GM19455 (cell line): ENCODE measurements at regions not wholly inside any gene's neighbourhood (a gene's known extent, or its start where the extent isn't known, plus 50 kb on each side); places are given as distances from the start of the nearest gene placed in this dataset.
"Not testable (repeated sequence)": the region's sequence is repeated elsewhere in the genome, so short reads cannot be mapped to it uniquely, and the experiment has no call there.

Experiments
- ATAC-seq: cut with Tn5 transposase; IDR thresholded peaks from one replicate; pipeline ENCODE4 v1.9.1; 2021; ENCODE audit not compliant: unreplicated experiment

DNA sequence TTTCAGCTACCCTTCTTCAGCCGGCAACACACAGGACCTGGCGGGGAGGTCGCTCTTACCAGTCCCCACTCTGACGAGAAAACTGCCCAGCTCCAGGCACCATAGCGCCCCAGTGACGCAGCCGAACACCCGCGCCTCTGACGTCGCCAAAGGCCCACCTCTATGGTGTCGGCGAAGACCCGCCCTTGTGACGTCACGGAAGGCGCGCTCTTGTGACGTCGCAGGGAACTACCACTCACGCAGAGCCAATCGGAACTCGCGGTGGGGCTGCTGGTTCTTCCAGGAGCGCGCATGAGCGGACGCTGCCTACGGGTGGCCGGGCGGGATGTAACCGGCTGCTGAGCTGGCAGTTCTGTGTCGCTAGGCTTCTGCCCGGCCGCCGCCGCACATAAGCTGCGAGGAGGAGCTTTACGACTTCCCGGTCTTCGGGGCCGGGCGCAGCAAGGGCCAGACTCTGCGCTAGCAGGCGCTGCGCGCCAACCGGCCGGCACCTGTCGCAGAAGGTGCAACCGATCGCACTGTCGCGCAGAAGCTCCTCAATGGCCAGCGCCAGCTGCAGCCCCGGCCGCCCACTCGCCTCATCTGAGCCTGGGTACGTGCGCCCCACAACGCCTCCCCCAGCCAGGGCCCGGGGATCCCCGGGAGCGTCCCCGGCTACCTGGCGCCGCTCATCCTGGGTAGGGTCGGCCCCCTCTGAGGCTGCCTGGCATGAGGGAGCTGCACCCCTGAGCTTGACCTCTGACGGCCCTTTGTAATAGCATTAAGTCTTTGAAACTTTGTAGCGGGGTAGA is 121.3 kb upstream of the FBXO28 start:
- ATAC-seq, result peak; percentile 100

DNA sequence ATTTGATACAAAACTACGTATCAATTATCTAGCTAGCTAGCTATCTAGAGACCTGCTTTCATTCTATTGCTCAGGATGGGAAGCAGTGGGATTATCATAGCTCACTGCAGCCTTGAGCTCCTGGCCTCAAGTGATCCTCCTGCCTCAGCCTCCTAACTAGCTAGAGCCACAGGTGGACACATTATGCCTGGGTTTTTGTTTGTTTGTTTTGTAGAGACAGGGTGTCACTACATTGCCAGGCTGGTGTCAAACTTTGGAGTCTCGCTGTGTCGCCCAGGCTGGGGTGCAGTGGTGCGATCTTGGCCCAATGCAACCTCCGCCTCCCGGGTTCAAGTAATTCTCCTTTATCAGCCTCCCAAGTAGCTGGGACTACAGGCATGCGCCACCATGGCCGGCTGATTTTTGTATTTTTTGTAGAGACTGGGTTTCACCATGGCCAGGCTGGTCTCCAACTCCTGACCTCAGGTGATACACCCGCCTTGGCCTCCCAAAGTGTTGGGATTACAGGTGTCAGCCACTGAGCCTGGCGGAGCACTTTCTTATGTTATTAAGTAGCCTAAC is 122.5 kb upstream of the FBXO28 start:
- ATAC-seq, result not testable (repeated sequence)

DNA sequence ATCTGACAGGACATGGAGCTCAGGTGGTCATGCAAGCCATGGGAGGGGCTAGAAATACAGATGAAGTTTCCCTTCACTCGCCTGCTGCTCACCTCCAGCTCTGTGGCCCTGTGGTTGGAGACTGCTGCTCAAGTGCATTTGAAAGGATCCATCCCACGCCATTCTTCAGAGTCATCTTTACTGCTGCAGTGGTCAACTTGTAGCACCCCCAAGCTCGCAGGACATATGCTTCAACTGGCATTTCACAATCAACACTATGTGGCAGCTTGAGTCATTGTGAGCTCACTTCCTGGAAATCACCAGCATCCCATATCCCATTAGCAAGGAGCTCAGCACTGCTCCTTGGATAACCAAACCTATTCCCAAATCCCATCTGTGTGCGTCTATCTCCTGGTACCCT is 116.2 kb upstream of the TP53BP2 start:
- ATAC-seq, result not testable (repeated sequence)

DNA sequence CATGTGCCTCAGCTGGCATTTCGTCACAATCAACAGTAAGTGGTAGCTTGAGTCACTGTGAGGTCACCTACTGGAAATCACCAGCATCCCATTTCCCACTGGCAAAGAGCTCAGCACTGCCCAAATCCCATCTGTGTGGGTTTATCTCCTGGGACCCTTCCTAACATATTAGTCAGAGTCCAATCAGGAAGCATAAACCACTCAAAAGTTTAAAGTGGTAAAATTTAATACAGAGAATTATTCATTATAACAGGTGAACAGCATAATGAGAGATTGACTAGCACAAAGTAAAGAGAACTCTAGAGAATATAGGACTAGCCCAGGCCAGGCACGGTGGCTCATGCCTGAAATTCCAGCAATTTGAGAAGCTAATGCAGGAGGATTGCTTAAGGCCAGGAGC is 107.1 kb upstream of the TP53BP2 start:
- ATAC-seq, result not testable (repeated sequence)

DNA sequence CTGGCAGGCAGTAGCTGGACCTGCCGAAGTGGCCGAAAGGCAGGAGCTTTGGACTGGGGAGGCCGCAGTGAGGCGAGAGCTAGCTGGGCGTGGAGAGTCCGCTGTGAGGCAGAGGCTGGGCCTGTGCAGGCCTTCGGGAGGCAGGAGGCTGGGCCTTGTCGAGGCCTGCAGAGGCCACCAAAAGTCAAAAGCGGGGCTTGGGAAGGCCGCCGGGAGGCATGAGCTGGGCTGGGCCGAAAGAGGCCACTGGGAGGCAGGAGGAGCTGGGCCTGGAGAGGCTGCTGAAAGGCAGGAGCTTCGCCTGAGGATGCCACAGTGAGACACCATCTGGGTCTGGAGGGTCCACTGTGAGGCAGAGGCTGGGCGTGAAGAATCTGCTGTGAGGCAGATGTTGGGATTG is 105.8 kb upstream of the TP53BP2 start:
- not testable (repeated sequence) for ATAC-seq

DNA sequence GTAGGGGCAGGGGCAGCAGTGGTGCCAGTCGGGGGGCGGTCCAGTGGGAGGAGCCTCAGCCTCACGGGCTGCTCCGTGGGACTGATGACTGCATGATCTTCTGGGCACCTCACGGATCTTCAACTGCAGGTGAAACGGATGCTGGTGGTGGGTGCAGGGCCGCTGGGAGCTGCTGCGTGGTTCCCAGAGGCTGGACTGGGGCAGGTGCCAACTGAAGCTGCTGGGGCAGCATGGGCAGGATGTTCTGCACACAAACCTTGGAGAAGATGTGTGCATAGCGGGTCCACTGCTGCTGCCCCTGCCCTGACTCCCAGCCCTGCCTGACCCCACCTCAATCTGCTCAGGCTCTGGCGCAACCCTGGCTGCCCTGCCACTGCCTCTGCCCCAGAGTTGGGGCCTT is 104.2 kb upstream of the TP53BP2 start:
- ATAC-seq, result not testable (repeated sequence)

DNA sequence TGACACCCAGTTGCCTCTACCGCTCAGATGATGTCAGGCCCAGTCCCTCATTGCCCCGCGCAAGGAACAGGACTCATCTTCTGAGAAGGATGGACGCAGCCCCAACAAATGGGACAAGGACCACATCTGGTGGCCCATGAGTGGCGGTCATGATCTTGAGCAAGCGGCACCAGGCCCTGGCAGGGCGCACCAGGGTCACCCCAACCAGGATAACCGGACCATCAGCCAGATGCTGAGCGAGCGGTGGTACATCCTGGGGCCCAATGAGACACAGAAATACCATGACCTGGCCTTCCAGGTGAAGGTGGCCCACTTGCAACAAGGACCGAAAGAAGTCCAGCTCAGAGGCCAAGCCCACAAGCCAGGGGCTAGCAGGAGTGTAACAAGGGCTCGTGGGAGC is 102.3 kb upstream of the TP53BP2 start:
- not testable (repeated sequence) for ATAC-seq

DNA sequence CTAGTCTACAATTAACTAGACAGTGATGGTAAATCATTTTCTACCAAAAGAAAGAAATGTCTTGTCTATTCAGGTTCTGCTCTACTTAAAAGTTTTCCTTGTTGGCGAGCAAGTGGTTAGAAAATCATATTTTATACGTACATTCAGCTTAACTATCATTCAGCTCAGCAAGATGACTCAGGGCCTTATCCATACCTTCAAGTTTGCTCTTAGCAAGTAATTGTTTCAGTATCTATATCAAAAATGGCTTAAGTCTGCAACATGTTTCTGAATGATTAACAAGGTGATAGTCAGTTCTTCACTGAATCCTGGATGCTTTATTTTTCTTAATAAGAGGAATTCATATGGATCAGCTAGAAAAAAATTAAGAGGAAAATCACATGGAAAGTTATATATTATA is 90.8 kb upstream of the TP53BP2 start:
- not testable (repeated sequence) for ATAC-seq

DNA sequence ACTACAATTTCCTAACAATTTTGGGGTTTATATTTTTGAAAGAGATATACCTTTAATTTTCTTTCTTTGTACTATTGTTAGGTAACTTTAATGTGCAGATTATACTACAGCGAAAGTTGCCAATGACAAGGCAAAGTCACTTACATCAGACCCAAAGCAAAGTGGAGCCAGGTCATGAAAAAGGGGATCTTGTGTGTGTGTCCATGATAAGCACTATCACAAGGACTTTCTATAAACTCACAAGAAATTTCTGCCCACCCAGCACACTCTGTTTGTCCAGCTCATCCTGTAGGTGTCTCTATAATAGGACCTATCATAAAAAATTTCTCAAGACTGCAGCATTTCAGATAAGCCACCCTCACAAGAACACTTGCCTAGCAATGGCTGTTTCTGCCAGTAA is 85.7 kb upstream of the TP53BP2 start:
- ATAC-seq, result not testable (repeated sequence)

DNA sequence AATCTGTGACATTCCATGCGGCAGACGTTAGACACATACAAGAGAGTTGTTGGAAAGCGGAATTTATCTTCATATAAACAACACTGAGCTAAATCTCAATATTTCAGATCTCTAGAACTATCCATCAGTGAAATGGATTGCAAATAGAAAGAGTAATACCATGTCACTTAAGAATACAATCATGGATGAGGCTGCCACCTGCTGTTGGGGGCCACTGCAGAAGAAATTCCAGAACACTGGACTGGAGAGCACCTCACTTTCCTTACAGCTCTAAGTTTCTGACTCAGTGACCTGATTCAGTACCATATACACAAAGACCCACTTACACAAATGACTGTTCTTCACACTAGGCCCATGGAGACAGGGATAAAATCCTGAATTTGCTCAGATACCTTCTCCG is 75.1 kb upstream of the TP53BP2 start:
- ATAC-seq, result not testable (repeated sequence)

DNA sequence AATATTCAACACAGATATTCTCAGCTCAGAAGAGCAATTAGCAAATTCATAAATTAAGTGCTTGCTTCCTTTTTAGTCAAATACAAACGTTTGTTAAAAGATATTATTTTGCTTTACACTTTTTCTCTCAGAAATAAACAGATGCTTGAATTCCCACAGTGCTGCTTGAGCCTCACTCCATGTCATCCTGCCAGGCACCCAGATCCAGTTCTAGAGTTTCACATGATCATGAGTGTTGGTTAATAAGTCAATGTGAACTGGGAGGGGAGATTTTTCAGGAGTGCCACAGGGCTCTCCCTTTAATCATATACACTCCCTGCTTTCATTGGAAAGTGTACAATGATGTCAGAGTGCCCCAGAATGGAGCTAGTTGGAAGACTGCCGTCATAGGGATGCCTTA is 69.7 kb upstream of the TP53BP2 start:
- ATAC-seq, result not testable (repeated sequence)

DNA sequence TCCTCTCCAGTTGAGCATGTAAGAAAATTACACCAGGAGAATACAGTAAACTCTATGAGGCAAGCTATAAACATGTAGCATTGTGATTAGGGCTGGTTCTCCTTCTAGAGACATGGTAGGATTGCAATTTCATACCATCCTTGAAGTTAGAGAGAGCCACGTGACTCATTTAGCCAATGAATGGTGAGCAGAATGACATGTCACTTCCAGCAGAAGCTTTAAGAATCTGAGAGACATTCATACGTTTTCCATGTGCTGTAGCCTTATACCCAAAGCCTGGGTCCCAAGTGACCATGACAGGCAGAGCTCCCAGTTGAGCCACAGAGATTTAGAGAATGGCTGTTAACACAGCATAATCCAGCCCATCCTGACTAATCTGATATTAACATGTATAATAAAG is 68.0 kb upstream of the TP53BP2 start:
- ATAC-seq, result not testable (repeated sequence)

DNA sequence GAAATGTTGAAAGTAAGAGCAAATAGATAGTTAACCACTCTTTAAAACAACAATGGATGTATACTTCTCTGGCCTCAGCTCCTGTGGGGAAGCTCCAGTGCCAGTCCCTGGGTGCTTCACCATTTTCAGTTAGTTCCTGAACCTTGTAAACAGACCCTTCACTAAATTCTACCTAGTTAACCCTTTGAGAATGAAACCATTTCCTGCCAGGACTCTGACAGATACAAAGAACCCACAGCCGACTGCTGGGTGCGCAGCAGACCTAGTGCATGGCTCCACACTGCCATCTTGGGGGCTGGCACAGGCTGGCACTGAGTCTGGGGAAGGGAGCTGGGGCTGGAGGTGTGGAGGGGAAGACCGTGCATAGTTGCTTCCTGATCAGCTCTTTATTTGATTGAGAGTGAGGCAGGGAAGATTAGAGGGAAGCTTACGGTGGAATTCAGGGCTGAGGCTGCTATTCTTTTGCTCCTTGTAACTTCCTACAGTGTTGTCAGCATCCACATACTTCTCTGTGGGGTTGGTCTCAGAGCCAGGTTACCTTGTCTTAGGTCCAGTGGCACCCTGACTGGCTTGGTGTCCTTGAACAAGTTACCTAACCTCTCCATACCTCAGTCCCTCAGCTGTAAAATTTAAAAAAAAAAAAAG is 62.3 kb upstream of the TP53BP2 start:
- ATAC-seq, result not testable (repeated sequence)

DNA sequence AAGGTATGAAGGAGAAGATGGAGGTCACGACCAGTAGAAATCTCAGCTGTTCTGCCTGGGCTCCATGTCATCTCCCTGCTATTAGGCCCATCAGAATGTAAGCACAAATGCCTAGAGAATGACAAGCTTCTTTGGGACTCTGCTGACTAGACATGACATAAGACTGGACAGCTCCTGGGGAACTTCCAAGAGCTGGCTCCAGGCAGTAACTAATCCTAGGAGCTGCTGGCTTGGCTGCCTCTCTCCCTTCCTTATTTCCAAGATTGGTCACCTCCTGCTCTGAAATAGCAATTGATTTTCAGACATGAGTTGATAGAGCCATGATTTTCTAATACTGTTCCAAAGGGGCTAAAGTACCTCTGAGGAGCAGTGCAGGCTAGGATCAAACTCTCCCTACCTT is 57.5 kb upstream of the TP53BP2 start:
- ATAC-seq, result not testable (repeated sequence)

DNA sequence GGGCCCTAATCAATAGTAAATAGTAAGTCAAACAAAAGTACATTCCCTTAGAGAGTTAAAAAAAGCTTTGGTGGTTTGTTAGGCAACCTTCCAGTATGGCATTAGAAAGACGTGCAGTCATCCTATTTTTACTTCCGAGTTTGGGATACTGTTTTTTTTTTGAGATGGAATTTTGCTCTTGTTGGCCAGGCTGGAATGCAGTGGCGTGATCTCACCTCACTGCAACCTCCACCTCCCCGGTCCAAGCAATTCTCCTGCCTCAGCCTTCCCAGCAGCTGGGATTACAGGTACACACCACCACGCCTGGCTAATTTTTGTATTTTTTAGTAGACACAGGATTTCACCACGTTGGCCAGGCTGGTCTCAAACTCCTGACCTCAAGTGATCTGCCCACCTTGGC is 54.0 kb upstream of the TP53BP2 start:
- not testable (repeated sequence) for ATAC-seq

DNA sequence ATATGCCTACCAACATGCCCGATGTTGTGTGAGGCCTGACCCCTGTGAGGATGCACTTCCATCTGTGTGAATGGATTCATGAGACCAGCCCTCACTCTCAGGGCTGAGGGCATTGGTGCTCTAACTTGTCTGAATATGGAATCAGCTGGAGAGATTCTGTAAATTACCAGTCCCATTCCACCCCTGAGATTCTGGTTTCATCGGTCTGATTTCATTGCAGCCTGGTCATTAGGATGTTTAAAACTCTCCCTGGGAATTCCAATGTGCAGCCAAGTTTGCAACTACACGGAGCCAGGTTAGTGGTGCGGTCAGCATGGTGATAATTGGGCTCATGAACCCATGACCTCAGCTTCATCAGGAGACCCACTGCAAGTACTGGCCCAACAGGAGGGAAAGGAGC is 51.4 kb upstream of the TP53BP2 start:
- ATAC-seq, result not testable (repeated sequence)

DNA sequence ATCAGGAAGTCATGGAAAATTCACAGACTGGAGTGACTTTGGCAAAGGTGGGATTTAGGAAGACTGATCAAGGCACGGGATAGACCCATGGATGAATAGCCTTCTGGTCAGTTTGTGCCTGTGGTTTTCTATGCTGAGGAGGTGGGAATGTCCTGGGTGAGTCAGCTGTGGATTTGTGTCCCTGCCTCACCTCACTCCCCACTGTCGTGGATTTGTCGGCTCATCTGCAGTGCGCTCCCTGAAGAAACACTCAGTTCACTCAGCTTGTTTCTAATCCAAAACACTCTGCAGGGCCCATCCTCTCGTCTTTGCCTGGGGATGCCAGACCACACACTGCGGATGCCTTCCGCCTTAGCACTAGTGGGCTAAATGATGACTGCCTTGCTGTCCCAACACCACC is 50.2 kb upstream of the TP53BP2 start:
- not testable (repeated sequence) for ATAC-seq
